ELF-1 (cell line): ENCODE measurements at regions not wholly inside any gene's neighbourhood (a gene's known extent, or its start where the extent isn't known, plus 50 kb on each side); places are given as distances from the start of the nearest gene placed in this dataset.

Experiments used
- DNase-seq: peaks from one replicate; pipeline ENCODE4 v3.0.0-alpha.2; 2016; ENCODE audit warnings: low read depth, low spot score

DNA sequence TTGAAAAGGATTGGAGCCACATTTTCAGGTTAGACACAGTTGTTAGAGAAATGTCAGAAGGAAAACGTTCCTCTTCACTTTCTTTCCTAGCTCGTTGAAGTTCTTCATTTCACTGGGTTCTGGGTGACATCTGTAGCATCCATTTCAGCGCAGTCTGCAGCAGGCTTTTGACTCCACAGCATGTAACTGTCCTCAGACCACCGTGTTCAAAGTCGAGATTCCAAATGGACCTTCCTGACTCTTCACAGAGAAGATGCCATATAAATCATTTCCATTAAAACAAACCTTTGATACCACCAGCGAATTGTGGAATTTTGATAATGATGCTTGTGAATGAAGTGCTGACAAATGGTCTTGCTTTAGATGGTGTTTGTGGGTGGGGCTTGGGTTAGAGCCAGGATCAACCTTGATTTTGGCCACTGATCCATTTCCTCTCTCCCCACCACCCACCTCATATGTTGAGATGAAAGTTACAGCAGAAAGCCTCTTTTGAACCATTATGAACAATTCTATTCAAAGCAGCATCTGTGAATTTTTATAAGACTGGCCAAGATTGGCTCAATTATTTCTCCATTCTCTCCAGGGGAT, 185.3 kb upstream of the PREP start:
- no peak for DNase-seq

GRCh38 chr6:105587349-105588122, 184.7 kb upstream of the PREP start:
- peak; percentile 23 for DNase-seq

DNA sequence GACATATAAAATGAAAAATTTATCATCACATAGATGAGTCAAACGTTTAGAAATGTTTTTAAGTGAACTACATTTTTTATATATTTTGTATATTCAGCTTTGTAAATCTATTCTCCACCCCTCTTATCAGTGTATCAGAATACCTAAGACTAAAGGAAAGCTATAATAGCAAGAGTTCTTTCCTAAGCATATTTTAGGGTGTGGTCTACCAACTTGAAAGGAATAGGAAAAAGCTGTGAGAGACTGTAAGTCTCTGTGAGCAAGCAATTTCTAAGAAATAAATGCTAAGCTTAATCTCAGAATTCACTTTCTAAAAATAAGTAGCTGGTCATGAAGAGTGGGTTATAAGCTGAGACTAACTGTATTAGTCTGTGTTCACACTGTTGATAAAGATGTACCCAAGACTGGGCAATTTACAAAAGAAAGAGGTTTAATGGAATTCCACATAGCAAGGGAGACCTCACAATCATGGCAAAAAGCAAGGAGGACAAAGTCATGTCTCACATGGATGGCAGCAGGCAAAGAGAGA, 175.4 kb upstream of the PREP start:
- no peak for DNase-seq

DNA sequence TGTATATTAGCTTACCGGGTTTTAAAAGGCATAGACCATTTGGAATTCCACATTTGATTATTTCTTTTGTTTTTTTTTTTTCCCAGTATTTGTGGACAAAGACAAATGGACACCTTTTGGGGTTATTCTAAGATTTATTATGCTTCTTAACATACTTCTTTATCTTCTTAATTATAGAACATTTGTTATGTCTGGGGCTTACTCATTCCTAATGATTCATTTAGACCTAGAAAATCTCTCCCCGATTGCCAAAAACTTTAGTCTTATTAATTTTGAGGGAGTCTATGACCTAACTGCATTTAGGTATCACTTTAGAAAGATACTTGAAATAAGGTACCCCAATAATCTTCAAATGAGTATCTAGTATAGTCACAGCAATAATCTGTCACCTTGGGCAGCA, 170.7 kb upstream of the PREP start:
- no peak for DNase-seq

GRCh38 chr6:105573138-105573537, 170.3 kb upstream of the PREP start:
- no peak for DNase-seq

GRCh38 chr6:105570416-105570815, 167.5 kb upstream of the PREP start:
- no peak for DNase-seq

GRCh38 chr6:105569706-105570105, 166.8 kb upstream of the PREP start:
- no peak for DNase-seq

DNA sequence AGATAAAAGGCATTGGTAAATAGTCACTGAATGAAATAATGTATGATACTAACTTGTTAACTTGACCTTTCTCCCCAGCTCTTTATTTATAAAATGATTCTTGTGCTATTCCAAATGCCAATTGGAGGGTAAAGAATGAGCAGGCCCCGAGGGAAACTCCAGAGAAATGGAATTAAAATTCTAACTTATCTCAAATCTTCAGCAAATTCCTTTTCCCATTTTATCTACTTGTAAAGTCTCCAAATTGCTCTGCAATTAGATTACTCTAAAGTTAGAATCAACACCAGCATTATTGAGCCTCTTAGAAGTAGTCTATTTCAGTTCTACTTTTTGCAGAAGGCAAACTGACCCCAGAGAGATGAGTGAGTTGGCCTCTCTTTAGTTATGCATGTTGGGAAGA, 165.9 kb upstream of the PREP start:
- DNase-seq = no peak

GRCh38 chr6:105568142-105568541, 165.3 kb upstream of the PREP start:
- no peak for DNase-seq

DNA sequence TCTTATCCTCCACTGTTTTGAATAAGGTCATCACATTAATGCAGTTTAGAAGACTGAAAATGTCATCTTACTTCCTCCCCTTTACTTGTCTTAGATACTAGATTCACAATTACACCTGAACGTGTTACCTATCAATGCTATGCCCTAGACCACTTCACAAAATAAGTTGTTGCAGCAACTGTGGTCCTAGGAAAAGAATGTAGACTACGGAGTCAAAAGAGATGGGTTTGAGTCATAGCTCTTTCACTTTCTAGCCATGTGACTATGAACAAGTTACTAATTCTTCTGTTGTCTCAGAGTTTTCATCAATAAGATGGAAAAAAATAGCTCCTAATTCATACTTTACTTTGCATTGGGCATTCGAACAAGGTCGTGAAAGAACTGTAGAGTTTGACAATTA, 164.3 kb upstream of the PREP start:
- no peak for DNase-seq

GRCh38 chr6:105566503-105566902, 163.6 kb upstream of the PREP start:
- DNase-seq = no peak

GRCh38 chr6:105564121-105564902, 161.4 kb upstream of the PREP start:
- no peak for DNase-seq

DNA sequence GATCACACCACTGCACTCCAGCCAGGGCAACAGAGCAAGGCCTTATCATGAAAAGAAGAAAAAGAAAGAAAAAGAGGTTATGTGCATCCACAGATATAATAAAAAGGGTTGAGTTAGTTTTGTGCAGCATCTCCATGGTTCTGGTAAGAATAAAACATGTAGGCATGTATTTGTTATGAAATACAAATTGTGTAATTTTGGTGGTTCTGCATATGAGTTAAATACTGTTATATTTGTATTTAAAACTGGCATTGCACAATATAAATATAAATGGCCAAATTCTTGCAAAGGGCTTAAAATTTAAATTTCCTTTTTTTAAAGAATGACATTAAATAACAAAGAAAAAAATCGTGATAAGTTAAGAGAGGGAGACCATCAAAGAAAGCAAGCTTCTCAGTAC, 159.1 kb upstream of the PREP start:
- DNase-seq = no peak

DNA sequence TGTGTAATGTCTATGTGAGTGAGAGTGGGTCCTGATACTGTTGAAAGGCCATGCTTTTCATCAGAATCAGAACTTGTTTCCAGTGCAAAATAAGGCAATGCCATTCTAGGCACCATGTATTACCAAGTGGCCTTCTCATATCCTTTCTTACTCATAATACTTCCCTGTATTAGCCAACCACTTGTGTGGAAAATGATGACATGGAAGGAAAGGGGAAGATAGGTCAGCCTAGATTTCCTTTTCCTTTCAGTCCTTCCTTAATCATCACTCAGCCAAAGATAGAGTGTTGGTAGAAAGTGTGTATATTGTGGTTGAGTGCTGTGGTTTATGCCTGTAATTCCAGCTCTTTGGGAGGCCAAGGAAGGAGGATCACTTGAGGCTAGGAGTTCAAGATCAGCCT, 158.6 kb upstream of the PREP start:
- no peak for DNase-seq

DNA sequence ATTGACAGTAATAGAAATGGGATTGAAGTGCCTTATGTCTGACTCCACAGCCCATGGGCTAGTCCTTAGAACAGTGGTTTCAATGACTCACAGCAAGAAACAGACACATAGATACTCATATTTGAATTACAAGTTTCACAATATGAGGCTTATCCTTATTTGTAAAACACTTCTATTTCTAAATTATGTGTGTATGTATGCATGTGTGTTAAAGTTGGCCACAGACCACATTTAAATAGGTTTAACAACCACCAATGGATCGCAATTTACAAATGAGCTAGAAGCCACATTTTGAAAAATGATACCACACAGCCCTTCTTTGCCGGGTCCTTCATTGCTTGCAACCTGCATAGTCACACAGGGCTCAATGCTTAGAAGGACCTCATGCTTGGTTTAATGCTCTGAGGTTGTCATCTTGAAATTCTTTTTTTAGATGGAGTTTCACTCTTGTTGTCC, 157.8 kb upstream of the PREP start:
- DNase-seq = no peak

DNA sequence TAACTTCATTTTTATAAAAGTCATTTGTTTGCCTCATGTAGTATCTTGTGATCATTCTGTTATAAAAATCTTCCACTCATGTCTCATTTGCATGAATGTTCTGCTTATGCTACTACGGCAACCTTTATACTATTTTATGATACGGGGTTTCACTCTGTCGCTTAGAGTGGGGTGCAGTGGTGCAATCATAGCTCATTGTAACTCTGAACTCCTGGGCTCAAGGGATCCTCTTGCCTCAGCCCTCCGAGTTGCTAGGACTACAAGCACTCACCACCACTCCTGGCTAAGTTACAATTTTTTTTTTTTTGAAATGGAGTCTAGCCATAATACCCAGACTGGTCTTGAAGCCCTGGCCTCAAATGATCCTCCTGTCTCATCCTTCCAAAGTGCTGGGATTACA, 154.4 kb upstream of the PREP start:
- DNase-seq = no peak

DNA sequence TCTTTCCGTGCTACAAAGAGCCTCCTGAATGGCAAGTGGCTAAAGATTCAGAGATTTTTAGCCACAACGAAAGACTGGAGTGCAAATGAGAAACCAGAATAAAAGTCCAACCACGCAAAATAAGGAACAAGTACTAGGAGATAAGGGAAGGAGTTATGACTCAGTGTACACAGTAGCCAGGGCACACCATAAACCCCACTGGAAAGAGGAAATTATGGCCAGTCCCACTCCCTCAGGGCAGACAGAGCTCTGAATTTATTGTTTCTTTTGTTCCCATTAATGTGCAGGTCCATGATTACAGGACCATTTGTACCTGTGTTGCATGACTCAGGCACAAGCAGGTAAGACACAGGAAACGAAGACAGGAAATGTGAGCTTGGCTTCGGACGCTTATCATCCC, 150.3 kb upstream of the PREP start:
- no peak for DNase-seq

- no peak for DNase-seq
Observed at GRCh38 chr6:105550955-105551620, 148.2 kb upstream of the PREP start.

GRCh38 chr6:105546754-105547153, 143.9 kb upstream of the PREP start:
- no peak for DNase-seq

GRCh38 chr6:105545947-105546731, 143.3 kb upstream of the PREP start:
- DNase-seq = no peak
